Stomach (tissue), 4 donors: ENCODE measurements at regions not wholly inside any gene's neighbourhood (a gene's known extent, or its start where the extent isn't known, plus 50 kb on each side); places are given as distances from the start of the nearest gene placed in this dataset.
"Not testable (repeated sequence)": the region's sequence is repeated elsewhere in the genome, so short reads cannot be mapped to it uniquely, and the experiment has no call there.

Experiments
- POLR2A ChIP-seq, 4 donors: fragments of 450-650 bp; IDR thresholded peaks; one replicate each; pipeline ENCODE4 v1.6.1; 2016; ENCODE audit warnings: antibody characterized with exemption in 4 of 4, control low read depth in 2 of 4, mild to moderate bottlenecking in 1 of 4, moderate library complexity in 1 of 4
- TF ChIP-seq, protein P1 (sequence below), 7 experiments: fragments of 450-650 bp in 4 of 7; fragments of 200-600 bp in 3 of 7; sonication (generic) in 3 of 7; IDR thresholded peaks; one replicate each; pipeline ENCODE4 v1.5.1; 2016 to 2019; ENCODE audit warnings: antibody characterized with exemption in 7 of 7, control low read depth in 2 of 7, mild to moderate bottlenecking in 1 of 7

DNA sequence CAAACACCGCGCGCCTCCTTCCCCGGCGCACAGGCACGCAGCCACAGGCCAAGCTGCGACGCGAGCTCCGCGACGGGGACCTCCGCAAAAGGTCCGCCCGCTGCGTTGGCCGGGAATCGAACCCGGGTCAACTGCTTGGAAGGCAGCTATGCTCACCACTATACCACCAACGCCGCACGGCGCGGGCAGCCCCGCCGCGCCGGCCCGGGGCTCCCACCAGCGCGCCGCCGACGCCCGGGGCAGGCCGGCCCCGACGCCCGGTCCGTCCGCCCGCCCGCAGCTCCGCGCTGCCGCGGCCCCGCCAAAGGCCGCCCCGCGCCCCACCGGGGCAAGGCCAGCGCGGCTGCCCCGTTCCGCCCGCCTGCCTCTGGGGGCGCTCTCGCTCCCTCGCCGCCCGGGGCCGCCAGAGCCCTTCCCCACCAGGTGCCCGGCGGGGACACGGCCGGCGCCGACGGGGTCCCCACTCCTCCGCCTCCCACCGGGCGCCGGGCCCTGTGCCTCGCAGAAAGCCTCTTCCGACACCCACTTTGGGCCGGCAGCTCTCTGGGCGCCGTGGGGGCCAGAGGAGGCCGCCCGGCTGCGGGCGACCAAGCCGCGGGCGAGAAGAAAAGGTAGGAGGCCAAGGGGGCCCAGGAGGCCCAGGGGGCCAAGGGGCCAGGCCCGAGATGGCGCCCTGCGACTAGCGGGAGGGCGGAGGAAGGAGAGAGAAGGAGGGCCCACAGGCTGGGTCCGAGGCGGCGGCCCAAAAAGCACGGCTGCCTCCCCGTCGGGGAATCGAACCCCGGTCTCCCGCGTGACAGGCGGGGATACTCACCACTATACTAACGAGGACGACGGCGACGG lies 50.2 kb upstream of the FCGR2A start:
- TF ChIP-seq, protein P1, sequence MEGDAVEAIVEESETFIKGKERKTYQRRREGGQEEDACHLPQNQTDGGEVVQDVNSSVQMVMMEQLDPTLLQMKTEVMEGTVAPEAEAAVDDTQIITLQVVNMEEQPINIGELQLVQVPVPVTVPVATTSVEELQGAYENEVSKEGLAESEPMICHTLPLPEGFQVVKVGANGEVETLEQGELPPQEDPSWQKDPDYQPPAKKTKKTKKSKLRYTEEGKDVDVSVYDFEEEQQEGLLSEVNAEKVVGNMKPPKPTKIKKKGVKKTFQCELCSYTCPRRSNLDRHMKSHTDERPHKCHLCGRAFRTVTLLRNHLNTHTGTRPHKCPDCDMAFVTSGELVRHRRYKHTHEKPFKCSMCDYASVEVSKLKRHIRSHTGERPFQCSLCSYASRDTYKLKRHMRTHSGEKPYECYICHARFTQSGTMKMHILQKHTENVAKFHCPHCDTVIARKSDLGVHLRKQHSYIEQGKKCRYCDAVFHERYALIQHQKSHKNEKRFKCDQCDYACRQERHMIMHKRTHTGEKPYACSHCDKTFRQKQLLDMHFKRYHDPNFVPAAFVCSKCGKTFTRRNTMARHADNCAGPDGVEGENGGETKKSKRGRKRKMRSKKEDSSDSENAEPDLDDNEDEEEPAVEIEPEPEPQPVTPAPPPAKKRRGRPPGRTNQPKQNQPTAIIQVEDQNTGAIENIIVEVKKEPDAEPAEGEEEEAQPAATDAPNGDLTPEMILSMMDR (IDR thresholded peaks at IDR 0.05) = not testable (repeated sequence)
- not testable (repeated sequence) for TF ChIP-seq POLR2A (IDR thresholded peaks at IDR 0.05)
